ENCODE measurements at regions not wholly inside any gene's neighbourhood (a gene's known extent, or its start where the extent isn't known, plus 50 kb on each side); places are given as distances from the start of the nearest gene placed in this dataset.
"Not testable (repeated sequence)": the region's sequence is repeated elsewhere in the genome, so short reads cannot be mapped to it uniquely, and the experiment has no call there.

GRCh38 chr1:55893155-55893554, 678.0 kb upstream of the USP24 start:
- no peak for DNase-seq

GRCh38 chr1:55888685-55889317, 673.6 kb upstream of the USP24 start:
- DNase-seq: no peak

GRCh38 chr1:55886856-55887712, 671.9 kb upstream of the USP24 start:
- no peak for DNase-seq

GRCh38 chr1:55885619-55886018, 670.5 kb upstream of the USP24 start:
- DNase-seq: no peak

- no peak for DNase-seq
Observed at GRCh38 chr1:55882931-55883330, 667.8 kb upstream of the USP24 start.

GRCh38 chr1:55879346-55879745, 664.2 kb upstream of the USP24 start:
- DNase-seq: no peak

- no peak for DNase-seq
Observed at GRCh38 chr1:55877437-55878232, 662.5 kb upstream of the USP24 start.

- no peak for DNase-seq
Observed at GRCh38 chr1:55876276-55877060, 661.3 kb upstream of the USP24 start.

- no peak for DNase-seq
Observed at GRCh38 chr1:55870106-55870505, 654.9 kb upstream of the USP24 start.

GRCh38 chr1:55869065-55869464, 653.9 kb upstream of the USP24 start:
- DNase-seq: no peak

- no peak for DNase-seq
Observed at GRCh38 chr1:55868026-55868425, 652.9 kb upstream of the USP24 start.

- no peak for DNase-seq
Observed at GRCh38 chr1:55867304-55867843, 652.2 kb upstream of the USP24 start.

- DNase-seq: not testable (repeated sequence)
Observed at GRCh38 chr1:55865778-55866177, 650.6 kb upstream of the USP24 start.

GRCh38 chr1:55864251-55864650, 649.1 kb upstream of the USP24 start:
- no peak for DNase-seq

GRCh38 chr1:55861676-55862340, 646.6 kb upstream of the USP24 start:
- no peak for DNase-seq

GRCh38 chr1:55860798-55861519, 645.8 kb upstream of the USP24 start:
- no peak for DNase-seq

GRCh38 chr1:55860326-55860725, 645.2 kb upstream of the USP24 start:
- no peak for DNase-seq

GRCh38 chr1:55854911-55855310, 639.7 kb upstream of the USP24 start:
- no peak for DNase-seq

- DNase-seq: no peak
Observed at GRCh38 chr1:55848906-55849305, 633.7 kb upstream of the USP24 start.

- no peak for DNase-seq
Observed at GRCh38 chr1:55846051-55846450, 630.9 kb upstream of the USP24 start.

- no peak for DNase-seq
Observed at GRCh38 chr1:55844322-55844721, 629.2 kb upstream of the USP24 start.
